GM18951 (cell line): ENCODE measurements at regions not wholly inside any gene's neighbourhood (a gene's known extent, or its start where the extent isn't known, plus 50 kb on each side); places are given as distances from the start of the nearest gene placed in this dataset.
"Not testable (repeated sequence)": the region's sequence is repeated elsewhere in the genome, so short reads cannot be mapped to it uniquely, and the experiment has no call there.

ENCODE experiments used
- POLR2A ChIP-seq: IDR thresholded peaks from 4 replicates; pipeline ENCODE4 v1.6.1; 2011; ENCODE audit warnings: mild to moderate bottlenecking; ENCODE audit not compliant: insufficient read length, insufficient read depth; ENCODE audit errors: extremely low read depth
- in situ Hi-C: fragments of 300-500 bp; cut with MboI; formaldehyde crosslinking; loops from one replicate; pipeline ENCODE4 v1.12.0; 2022; ENCODE audit warnings: low sequenced_read_pairs, mixed read lengths, inconsistent platforms; ENCODE audit not compliant: unreplicated experiment

DNA sequence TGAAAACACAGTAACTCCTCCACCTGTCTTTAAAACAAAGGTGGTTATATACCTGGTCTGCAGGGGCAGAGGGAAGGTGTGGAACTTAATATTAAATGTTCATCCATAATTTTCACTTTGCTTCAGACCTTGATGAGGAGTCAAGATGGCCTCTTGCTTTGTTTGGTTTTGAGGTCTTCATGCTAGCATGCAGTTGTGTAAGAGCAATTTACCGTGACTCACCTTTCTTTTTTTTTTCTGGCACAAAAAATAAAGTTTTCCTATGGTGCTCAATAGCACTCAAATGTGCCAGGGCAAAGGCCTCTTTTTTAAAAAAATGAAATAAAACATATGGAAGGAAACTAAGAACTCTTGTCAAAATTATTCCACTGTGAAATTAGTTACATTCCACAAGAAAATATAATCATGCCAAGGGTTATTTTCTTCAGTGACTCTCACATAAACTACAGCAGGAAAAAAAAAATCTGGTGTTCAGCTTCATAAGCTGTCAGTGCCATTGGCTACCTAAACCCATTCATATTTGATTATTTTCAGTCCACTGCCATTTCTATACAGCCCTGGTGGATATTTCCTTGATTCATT, 128.2 kb downstream of the SLC7A11 start:
- TF ChIP-seq POLR2A = no peak
- in situ Hi-C loops = no loop called here

DNA sequence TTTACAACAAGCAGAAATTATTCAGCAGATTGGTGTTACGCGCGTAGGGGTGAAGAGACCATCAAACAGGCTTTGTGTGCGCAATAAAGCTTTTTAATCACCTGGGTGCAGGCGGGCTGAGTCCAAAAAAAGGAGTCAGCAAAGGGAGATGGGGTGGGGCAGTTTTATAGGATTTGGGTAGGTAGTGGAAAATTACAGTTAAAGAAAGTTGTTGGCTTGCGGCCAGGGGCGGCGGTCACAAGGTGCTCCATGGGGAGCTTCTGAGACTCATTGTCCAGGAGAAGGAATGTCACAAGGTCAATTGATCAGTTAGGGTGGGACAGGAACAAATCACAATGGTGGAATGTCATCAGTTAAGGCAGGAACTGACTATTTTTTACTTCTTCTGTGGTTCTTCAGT, 129.3 kb downstream of the SLC7A11 start:
- in situ Hi-C loops = not testable (repeated sequence)

GRCh38 chr4:138112389-138112788, 129.8 kb downstream of the SLC7A11 start:
- TF ChIP-seq POLR2A = no peak
- in situ Hi-C loops = no loop called here

DNA sequence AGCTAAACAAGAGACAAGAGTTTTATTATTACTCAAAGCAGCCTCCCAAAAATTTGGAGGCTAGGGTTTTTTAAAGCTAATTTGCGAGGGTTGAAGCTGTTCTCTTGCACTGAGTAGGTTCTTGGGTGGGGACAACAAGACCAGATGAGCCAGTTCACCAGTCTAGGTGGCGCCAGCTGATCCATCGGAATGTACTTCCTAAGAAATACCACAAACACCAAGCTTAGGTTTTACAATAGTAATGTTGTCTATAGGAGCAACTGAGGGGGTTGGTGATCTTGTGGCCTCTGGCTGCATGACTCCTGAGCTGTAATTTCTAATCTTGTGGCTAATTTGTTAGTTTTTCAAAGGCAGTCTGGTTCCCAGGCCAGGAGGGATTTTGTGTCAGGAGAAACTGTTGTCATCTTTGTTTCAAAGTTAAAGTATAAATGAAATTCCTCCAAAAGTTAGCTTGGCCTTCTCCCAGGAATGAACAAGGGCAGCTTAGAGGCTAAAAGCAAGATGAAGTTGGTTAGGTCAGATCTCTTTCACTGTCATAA, 130.6 kb downstream of the SLC7A11 start:
- in situ Hi-C loops = no loop called here
- TF ChIP-seq POLR2A = no peak

DNA sequence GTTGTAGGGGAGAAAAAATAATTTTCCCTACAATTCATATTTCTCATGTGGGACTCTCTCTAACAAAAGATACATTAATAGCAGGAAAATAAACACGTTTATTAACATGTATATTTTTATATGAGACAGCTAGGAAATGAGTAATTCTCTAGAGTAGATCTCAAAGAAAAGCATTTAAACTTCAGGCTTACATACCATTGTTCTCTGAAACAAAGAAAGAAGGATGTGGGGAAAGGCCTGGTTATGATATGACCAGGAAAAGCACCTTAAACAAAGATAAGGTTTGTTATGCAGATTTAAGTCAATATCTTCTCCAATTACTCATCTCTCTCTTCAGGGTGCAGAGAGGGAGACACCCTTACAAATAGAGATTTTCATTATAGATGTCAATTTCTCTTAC, 131.3 kb downstream of the SLC7A11 start:
- no peak for TF ChIP-seq POLR2A
- in situ Hi-C loops = no loop called here

DNA sequence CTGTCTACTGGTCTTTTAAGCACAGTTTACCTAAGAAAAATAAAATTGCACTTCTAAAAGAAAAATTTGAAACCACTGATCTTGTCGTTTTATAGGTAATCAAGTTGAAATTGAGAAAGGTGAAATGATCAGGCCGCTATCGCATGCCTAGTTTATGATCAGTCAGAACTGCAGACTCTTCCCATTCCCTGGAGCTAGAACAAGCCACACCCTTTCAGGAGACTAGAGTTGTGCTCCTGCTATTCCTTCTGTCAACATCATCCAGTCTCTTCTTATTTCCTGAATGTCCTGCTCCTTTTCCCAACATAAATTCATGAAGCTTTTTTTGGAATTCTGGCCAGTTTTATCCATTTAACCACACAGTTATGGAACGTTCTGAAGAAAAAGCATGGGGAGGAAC, 135.1 kb downstream of the SLC7A11 start:
- in situ Hi-C loops = no loop called here
- no peak for TF ChIP-seq POLR2A

DNA sequence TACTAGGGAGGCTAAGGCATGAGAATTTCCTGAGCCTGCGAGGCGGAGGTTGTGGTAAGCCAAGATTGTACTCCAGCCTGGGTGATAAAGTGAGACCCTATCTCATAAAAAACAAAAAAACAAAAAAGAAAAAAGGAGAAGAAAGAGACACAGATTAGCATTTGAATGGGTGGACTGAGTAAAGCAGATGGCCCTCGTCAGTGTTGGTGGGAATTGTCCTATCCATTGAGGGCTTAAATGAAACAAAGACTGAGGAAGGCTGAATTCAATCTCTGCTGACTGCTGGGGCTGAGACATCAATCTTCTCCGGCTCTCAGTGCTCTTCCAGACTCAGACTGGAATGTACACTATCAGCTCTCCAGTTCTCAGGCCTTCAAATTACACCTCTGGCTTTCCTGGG, 136.8 kb downstream of the SLC7A11 start:
- TF ChIP-seq POLR2A = no peak
- in situ Hi-C loops = no loop called here

GRCh38 chr4:138104284-138104680, 137.9 kb downstream of the SLC7A11 start:
- in situ Hi-C loops = no loop called here
- no peak for TF ChIP-seq POLR2A

DNA sequence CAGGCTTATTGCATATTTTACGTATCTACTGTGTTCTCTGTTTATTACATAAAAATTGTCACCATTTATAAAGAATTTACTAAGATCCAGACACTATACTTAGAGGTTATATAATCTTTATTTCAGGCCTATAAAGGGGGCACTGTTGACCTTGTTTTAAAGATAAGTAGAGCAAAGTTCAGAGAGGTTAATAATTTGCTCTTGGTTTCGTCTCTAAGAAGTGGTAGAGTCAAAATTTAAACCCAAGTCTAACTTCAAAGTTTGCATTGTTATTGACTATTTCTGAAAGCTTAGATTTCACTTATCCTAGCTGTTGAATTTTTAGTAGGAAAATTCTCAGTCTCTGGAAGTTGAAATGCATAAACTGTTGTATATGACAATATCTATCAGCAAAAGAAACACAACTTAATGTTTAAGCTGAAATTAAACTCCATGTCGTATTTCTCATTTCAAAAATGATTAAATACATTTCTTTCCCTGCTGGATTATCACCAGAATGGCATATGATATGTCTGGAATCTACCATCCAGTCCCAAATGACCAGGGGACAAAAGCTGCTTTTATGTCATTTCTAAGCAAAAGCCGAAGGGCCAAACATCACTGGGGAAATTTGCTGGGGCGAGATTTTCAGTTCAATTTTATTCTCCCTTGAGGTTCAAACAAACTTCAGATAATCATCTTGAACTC, 138.4 kb downstream of the SLC7A11 start:
- TF ChIP-seq POLR2A = no peak

GRCh38 chr4:138099385-138099784, 142.8 kb downstream of the SLC7A11 start:
- in situ Hi-C loops = no loop called here
- no peak for TF ChIP-seq POLR2A

More for the DNA sequence above, 138.4 kb downstream of the SLC7A11 start:
- in situ Hi-C loops = no loop called here

DNA sequence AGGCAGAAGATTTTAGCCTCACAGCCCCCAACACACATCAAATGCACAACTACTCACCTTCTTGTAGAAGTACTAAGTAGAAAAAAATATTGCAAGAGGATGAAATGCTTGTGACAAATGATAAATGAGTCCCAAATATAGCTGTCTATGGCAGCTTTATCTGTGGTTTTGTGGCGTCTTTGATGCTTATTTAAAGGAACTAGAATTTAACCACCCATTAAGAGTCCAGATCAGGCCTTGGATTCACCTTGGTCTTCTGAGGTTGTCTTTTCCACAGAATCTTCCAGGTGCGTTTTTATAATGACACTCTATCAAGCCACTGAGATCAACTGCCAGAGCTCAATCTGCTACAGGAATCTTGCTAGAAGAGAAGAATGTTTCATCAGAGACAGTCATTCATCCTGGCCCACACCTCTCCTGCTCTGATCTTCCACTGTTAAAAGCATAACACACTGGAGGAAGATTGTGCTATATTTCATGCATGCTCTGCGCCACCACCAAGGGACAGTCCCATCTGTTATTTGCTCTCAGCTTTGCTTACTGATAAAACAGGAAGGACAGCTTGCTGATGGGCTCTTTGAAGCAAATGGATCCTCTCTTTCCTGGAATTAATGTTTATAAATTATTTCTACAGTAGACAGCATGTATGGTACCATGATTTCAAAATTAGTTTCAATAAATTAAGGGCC, 144.1 kb downstream of the SLC7A11 start:
- no peak for TF ChIP-seq POLR2A
- in situ Hi-C loops = no loop called here

- TF ChIP-seq POLR2A = no peak
- in situ Hi-C loops = no loop called here
Measured at GRCh38 chr4:138096384-138097062, 145.6 kb downstream of the SLC7A11 start.

DNA sequence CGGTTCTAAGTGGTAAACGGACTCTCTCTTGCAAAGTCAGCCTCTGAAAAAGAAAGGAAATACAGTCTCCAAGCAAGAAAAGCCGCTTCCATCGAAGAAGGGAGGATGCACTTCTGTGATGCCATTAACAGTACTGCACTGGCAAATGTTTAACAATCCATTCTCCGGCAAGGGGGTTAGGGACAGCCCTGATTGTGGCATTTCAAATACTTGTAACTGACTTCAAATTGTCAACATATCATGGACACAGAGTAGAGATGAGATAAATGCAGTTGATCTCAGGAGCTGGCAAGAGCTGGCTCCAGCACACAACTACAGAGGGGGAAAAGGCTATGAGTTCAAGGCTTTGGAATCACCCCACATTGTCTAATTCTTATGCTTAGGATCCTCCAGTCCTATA, 146.8 kb downstream of the SLC7A11 start:
- TF ChIP-seq POLR2A = no peak
- in situ Hi-C loops = no loop called here
